ENCODE measurements at regions not wholly inside any gene's neighbourhood (a gene's known extent, or its start where the extent isn't known, plus 50 kb on each side); places are given as distances from the start of the nearest gene placed in this dataset.

DNA sequence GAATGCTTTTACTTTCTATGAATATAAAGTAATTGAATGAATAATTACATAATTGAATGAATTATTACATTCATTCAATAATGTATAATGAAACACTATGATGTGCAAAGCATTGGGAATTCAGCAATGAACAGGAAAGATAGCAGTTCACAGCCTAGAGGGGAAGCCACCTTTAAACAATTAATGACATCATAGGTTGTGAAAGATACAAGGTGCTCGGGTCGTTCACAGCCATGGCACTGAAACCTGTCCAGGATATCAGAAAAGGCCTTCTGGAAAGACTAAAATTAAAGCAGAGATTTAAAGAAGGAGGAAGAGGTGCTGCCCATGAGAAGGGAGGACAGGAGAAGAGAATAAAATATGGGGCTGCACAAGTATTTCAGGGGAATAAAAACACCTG, 171.4 kb upstream of the KLF4 start:
- TF ChIP-seq POLR2A (IDR thresholded peaks at IDR 0.05): no peak
- TF ChIP-seq CTCF (IDR thresholded peaks at IDR 0.05): no peak
- no peak for TF ChIP-seq POLR2AphosphoS5 (IDR thresholded peaks at IDR 0.05)

Data from transverse colon (tissue), 4 donors.